Endodermal cell (in vitro differentiated cells): ENCODE measurements at regions not wholly inside any gene's neighbourhood (a gene's known extent, or its start where the extent isn't known, plus 50 kb on each side); places are given as distances from the start of the nearest gene placed in this dataset.

Experiments
- DNase-seq: peaks from one replicate; pipeline ENCODE4 v3.0.0-alpha.2; 2017
- H3K27ac ChIP-seq: 2 replicates; pipeline ENCODE4 v1.5.1; 2013; ENCODE audit warnings: mild to moderate bottlenecking, low read depth, low read length, moderate library complexity
- H3K27me3 ChIP-seq: 2 replicates; pipeline ENCODE4 v1.6.1; 2013; ENCODE audit warnings: mild to moderate bottlenecking, low read length, moderate library complexity; ENCODE audit not compliant: insufficient read depth, control insufficient read depth, poor library complexity, severe bottlenecking
- H3K36me3 ChIP-seq: 2 replicates; pipeline ENCODE4 v1.7.0; 2013; ENCODE audit warnings: mild to moderate bottlenecking, low read length, moderate library complexity; ENCODE audit not compliant: control insufficient read depth, insufficient read depth
- H3K4me1 ChIP-seq: one replicate; pipeline ENCODE4 v1.7.0; 2013; ENCODE audit warnings: low read length; ENCODE audit not compliant: control insufficient read depth, insufficient read depth
- H3K4me3 ChIP-seq: 2 replicates; pipeline ENCODE4 v1.5.1; 2013; ENCODE audit warnings: mild to moderate bottlenecking, low read length, moderate library complexity
- H3K9ac ChIP-seq: 2 replicates; pipeline ENCODE4 v1.6.1; 2013; ENCODE audit warnings: mild to moderate bottlenecking, low read length, moderate library complexity; ENCODE audit not compliant: poor library complexity, severe bottlenecking; ENCODE audit errors: extremely low read depth
- H3K9me3 ChIP-seq: 2 replicates; pipeline ENCODE4 v1.6.1; 2013; ENCODE audit warnings: mild to moderate bottlenecking, low read length, moderate library complexity; ENCODE audit not compliant: control insufficient read depth
- H3K27ac Mint-ChIP-seq: 2 replicates; pipeline ENCODE4 v1.8.0; 2020; ENCODE audit warnings: mixed read lengths
- H3K27me3 Mint-ChIP-seq: 2 replicates; pipeline ENCODE4 v1.8.0; 2021; ENCODE audit warnings: mild to moderate bottlenecking, mixed read lengths; ENCODE audit not compliant: insufficient read depth
- H3K36me3 Mint-ChIP-seq: 2 replicates; pipeline ENCODE4 v1.8.0; 2020; ENCODE audit warnings: low read depth, mixed read lengths
- H3K4me1 Mint-ChIP-seq: 2 replicates; pipeline ENCODE4 v1.8.0; 2020; ENCODE audit warnings: mixed read lengths
- H3K4me3 Mint-ChIP-seq: 2 replicates; pipeline ENCODE4 v1.8.0; 2020; ENCODE audit warnings: mild to moderate bottlenecking, moderate library complexity, mixed read lengths
- H3K9me3 Mint-ChIP-seq: 2 replicates; pipeline ENCODE4 v1.8.0; 2020; ENCODE audit warnings: mild to moderate bottlenecking, mixed read lengths
- WGBS, 2 experiments: methylation state at CpG; one replicate each; pipeline versions ENCODE4 v1.1.5 to v1.1.7; 2013; ENCODE audit warnings: missing lambda C conversion rate in 2 of 2, mixed read lengths in 1 of 2; ENCODE audit not compliant: insufficient coverage in 1 of 2, insufficient read length in 1 of 2; 5-methylcytosine and 5-hydroxymethylcytosine counted together
- TF ChIP-seq, protein P1 (sequence below): fragments of 200-600 bp; sonication (generic); conservative IDR thresholded peaks from 2 replicates; pipeline ENCODE4 v1.5.0; 2021; ENCODE audit warnings: antibody characterized with exemption, mild to moderate bottlenecking

DNA sequence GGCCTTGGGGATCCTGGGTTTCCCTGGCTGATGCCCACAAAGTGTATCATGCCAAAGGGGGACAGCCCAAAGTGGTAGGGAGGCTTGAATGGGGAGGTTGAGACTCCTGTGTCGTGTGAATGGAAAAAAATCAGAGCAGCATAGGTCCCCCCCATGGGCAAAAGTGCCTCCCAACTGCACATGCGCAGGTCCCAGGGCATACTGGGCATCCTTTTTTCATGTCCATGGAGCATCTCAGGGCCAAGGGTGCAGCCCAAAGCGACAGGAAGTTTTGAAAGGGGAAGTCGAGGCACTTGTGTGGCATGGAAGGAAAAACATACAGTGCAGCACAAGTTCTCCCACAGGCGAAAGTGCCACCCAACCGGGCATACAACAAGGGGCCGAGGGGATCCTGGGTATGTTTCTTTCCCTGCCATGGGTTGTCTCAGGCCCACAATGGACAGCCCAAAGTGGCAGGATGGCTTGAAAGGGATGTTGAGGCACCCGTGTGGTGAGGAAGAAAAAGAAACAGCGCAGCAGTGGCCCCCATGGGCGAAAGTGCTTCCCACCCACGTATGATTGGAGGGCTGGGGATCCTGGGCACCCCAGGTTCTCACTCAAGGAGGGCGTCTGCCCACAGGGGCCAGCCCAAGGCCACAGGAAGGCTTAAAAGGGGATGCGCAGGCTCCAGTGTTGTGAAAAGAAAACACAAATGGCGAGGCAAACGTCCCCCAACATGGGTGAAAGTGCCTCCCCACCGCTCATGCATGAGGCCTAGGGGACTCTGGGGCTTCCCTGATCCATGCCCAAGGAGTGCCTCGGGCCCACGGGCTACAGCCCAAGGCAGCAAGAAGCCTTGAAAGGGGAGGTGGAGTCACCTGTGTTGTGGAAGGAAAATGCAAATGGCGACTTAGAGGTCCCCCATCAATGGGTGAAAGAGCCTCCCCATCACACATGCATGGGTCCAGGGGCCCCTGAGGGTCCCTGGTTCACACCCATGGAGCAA is 573.7 kb downstream of the ALG10 start:
- H3K4me1 ChIP-seq, result no peaks in the 10 kb centered on the region
- no peak overlapping the region for H3K27ac ChIP-seq
- no peaks in the 10 kb centered on the region for H3K27me3 Mint-ChIP-seq
- H3K4me3 Mint-ChIP-seq, result no peak overlapping the region
- no peaks in the 10 kb centered on the region for H3K36me3 ChIP-seq
- DNase-seq, result no peak
- no peaks in the 10 kb centered on the region for H3K27me3 ChIP-seq
- WGBS, 2 experiments, result 69 to 70% methylated on average over 8 to 19 of the region's 19 CpGs
- no peak overlapping the region for H3K9ac ChIP-seq
- H3K4me1 Mint-ChIP-seq, result no peaks in the 10 kb centered on the region
- no peak overlapping the region for H3K27ac Mint-ChIP-seq
- H3K9me3 ChIP-seq, result peaks cover 93% of the 10 kb centered on the region
- peaks cover 22% of the 10 kb centered on the region for H3K36me3 Mint-ChIP-seq
- H3K9me3 Mint-ChIP-seq, result peaks cover 100% of the 10 kb centered on the region
- TF ChIP-seq, protein P1, sequence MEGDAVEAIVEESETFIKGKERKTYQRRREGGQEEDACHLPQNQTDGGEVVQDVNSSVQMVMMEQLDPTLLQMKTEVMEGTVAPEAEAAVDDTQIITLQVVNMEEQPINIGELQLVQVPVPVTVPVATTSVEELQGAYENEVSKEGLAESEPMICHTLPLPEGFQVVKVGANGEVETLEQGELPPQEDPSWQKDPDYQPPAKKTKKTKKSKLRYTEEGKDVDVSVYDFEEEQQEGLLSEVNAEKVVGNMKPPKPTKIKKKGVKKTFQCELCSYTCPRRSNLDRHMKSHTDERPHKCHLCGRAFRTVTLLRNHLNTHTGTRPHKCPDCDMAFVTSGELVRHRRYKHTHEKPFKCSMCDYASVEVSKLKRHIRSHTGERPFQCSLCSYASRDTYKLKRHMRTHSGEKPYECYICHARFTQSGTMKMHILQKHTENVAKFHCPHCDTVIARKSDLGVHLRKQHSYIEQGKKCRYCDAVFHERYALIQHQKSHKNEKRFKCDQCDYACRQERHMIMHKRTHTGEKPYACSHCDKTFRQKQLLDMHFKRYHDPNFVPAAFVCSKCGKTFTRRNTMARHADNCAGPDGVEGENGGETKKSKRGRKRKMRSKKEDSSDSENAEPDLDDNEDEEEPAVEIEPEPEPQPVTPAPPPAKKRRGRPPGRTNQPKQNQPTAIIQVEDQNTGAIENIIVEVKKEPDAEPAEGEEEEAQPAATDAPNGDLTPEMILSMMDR, result no peak
- H3K4me3 ChIP-seq, result peak overlapping the region; percentile 13

DNA sequence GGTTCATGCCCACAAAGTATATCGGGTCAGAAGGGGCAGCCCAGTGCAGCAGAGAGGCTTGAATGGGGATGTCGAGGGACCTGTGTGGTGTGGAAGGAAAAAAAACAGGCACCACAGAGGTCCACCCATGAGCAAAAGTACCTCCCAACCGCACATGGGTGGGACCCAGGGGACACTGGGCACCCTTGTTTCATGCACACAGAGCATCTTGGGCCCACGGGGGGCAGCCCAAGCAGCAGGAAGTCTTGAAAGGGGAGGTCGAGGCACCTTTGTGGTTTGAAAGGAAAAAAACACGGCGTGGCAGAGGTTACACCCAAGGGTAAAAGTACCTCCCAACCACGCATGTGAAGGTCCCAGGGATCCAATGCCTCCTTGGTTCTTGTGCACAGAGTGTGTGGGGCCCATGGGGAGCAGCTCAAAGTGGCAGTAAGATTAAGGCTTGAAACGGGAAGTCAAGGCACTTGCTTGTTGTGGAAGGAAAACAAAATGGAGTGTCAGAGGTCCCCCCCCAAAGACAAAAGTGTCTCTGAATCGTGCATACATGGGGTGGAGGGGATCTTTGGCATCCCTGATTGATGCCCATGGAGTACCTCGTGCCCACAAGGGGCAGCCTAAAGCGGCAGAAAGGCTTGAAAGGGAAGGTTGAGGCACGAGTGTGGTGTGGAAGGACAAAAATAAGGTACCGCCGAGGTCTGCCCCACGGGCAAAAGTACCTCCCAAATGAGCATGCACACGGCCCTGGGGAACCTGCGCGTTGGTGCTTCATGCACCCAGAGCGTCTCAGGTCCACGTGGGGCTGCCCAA is 575.5 kb downstream of the ALG10 start:
- no peak overlapping the region for H3K9ac ChIP-seq
- Mint-ChIP-seq H3K27ac (no peak overlapping the region), H3K36me3 (peaks cover 20% of the 10 kb centered on the region), H3K27me3 (no peaks in the 10 kb centered on the region), H3K4me3 (no peak overlapping the region), H3K4me1 (no peaks in the 10 kb centered on the region), H3K9me3 (peaks cover 100% of the 10 kb centered on the region)
- peaks cover 89% of the 10 kb centered on the region for H3K9me3 ChIP-seq
- WGBS, 2 experiments, result 55 to 69% methylated on average over 11 to 21 of the region's 21 CpGs
- no peak for DNase-seq
- TF ChIP-seq, protein P1, result no peak
- no peaks in the 10 kb centered on the region for H3K36me3 ChIP-seq
- H3K4me1 ChIP-seq, result no peaks in the 10 kb centered on the region
- H3K27ac ChIP-seq, result no peak overlapping the region
- H3K27me3 ChIP-seq, result no peaks in the 10 kb centered on the region
- H3K4me3 ChIP-seq, result no peak overlapping the region

DNA sequence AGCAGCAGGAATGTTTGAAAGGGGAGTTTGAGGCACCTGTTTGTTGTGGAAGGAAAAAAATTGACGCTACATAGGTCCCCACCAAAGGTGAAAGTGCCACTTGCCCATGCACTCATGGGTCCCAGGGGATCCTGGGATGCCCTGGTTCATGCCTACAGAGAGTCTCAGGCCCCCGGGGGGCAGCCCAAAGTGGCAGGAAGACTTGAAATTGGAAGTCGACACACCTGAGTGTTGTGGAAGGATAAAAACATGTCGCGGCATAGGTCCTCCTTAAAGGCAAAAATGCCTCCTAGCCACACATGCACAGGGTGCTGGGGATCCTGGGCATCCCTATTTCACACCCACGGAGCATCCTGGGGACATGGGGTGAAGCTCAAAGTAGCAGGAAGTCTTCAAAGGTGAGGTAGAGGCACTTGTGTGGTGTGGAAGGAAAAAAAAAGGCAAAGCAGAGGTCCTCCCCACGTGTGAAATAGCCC is 576.1 kb downstream of the ALG10 start:
- H3K4me1 ChIP-seq, result no peaks in the 10 kb centered on the region
- TF ChIP-seq, protein P1, result no peak
- H3K9ac ChIP-seq, result no peak overlapping the region
- DNase-seq, result no peak
- Mint-ChIP-seq H3K27ac (no peak overlapping the region), H3K9me3 (peaks cover 100% of the 10 kb centered on the region), H3K27me3 (no peaks in the 10 kb centered on the region), H3K36me3 (peaks cover 19% of the 10 kb centered on the region), H3K4me3 (no peak overlapping the region), H3K4me1 (no peaks in the 10 kb centered on the region)
- H3K36me3 ChIP-seq, result no peaks in the 10 kb centered on the region
- no peaks in the 10 kb centered on the region for H3K27me3 ChIP-seq
- peaks cover 86% of the 10 kb centered on the region for H3K9me3 ChIP-seq
- H3K4me3 ChIP-seq, result no peak overlapping the region
- WGBS, 2 experiments, result 40 to 73% methylated on average over 2 to 7 of the region's 7 CpGs
- H3K27ac ChIP-seq, result no peak overlapping the region
